ENCODE measurements at regions not wholly inside any gene's neighbourhood (a gene's known extent, or its start where the extent isn't known, plus 50 kb on each side); places are given as distances from the start of the nearest gene placed in this dataset.
"Not testable (repeated sequence)": the region's sequence is repeated elsewhere in the genome, so short reads cannot be mapped to it uniquely, and the experiment has no call there.

GRCh38 chr14:106666341-106666740, 1140.0 kb downstream of the TMEM121 start:
- no peak for DNase-seq (ENCODE audit: low spot score)

DNA sequence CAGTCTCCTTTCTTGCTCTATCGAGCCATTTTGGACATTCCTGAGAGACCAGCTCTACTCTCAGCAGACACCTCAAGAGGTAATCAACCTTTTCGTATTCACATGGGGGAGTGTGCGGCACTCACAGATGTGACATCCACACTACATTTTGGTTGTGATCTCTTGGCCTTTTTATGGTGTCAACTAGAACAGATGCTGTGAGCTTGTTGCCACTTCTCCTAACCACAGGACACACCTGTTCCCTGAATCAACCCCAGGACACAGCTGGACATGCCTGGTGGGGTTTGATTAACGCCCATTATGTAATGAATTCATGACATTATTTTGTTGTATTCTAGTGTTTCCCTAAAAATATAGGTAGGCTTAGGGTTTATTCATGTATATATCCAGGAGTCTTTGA, 1143.6 kb downstream of the TMEM121 start:
- no peak for DNase-seq (ENCODE audit: low spot score)

- not testable (repeated sequence) for DNase-seq (ENCODE audit: low spot score)
Measured at GRCh38 chr14:106674093-106674492, 1147.7 kb downstream of the TMEM121 start.

DNA sequence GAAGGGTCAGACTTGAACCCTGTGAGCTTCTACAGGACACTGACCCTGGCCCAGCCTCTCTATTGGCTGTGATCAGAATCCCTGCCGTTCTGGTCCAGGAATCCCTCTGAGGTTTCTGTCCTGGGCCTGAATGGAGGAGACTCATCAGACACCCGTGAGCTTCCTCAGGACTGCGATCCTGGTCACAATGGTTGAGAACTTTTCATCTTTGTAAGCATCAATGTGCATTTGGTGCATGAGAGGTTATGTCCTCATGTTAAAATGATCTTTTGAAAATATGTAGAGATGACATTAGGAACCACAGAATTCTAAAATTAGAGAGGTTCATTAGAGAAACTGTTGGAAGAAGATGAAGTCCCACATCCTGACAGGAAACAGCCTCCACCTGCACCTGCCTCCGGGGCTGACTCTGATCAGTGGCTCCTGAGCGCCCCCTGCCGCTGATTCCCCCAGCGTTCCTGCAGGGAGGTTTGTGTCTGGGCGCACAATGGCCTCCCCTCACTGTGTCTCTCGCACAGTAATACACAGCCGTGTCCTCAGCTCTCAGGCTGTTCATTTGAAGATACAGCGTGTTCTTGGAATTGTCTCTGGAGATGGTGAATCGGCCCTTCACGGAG, 1148.2 kb downstream of the TMEM121 start:
- not testable (repeated sequence) for DNase-seq (ENCODE audit: low spot score)

- DNase-seq (ENCODE audit: low spot score), result not testable (repeated sequence)
Measured at GRCh38 chr14:106675716-106676115, 1149.3 kb downstream of the TMEM121 start.

GRCh38 chr14:106679776-106680175, 1153.4 kb downstream of the TMEM121 start:
- DNase-seq (ENCODE audit: low spot score), result no peak

GRCh38 chr14:106681161-106681560, 1154.8 kb downstream of the TMEM121 start:
- no peak for DNase-seq (ENCODE audit: low spot score)

GRCh38 chr14:106681568-106681967, 1155.2 kb downstream of the TMEM121 start:
- no peak for DNase-seq (ENCODE audit: low spot score)

- no peak for DNase-seq (ENCODE audit: low spot score)
Measured at GRCh38 chr14:106683631-106684030, 1157.2 kb downstream of the TMEM121 start.

DNA sequence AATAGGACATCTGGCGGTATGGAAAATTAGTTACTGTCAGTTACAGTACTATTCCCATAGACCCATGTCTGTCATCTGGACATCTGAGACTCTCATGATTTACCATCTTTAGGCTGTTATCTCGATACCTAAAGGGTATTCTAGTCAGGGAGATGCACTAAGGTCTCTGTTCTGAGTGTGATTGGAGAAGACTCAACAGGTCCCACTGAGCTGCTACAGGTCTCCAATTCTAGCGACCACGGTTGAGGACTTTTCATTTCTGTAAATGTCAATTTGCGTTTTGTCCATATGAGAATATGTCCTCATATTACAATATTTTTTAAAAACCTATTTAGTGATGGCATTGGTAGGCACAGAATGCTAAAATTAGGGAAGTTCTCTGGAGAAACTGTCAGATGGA, 1160.2 kb downstream of the TMEM121 start:
- DNase-seq (ENCODE audit: low spot score), result no peak

- DNase-seq (ENCODE audit: low spot score), result no peak
Measured at GRCh38 chr14:106690333-106690891, 1164.0 kb downstream of the TMEM121 start.

DNA sequence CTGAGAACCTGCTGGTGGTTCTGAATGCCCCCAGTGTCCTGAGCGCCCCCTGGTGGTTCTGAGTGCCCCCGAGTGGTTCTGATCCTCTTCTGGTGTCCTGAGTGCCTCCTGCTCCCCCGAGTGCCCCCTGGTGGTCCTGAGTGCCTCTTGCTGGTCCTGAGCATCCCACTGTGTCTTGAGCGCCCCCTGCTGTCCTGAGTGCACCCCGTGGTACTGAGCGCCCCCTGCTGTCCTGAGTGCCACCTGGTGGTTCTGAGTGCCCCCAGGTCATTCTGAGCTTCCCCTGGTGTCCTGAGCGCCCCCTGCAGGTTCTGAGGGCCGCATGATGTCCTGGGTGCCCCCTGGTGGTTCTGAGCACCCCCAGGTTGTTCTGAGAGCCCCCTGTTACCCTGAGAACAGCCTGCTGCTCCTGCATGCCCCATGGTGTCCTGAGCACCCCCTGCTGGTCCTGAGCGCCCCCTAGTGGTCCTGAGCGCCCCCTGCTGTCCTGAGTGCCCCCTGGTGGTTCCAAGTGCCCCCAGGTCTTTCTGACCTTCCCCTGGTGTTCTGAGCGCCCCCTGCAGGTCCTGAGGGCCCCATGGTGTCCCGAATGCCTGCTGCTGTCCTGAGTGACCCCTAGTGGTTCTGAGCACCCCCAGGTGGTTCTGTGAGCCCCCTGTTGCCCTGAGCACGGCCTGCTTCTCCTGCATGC, 1165.4 kb downstream of the TMEM121 start:
- DNase-seq (ENCODE audit: low spot score), result no peak

DNA sequence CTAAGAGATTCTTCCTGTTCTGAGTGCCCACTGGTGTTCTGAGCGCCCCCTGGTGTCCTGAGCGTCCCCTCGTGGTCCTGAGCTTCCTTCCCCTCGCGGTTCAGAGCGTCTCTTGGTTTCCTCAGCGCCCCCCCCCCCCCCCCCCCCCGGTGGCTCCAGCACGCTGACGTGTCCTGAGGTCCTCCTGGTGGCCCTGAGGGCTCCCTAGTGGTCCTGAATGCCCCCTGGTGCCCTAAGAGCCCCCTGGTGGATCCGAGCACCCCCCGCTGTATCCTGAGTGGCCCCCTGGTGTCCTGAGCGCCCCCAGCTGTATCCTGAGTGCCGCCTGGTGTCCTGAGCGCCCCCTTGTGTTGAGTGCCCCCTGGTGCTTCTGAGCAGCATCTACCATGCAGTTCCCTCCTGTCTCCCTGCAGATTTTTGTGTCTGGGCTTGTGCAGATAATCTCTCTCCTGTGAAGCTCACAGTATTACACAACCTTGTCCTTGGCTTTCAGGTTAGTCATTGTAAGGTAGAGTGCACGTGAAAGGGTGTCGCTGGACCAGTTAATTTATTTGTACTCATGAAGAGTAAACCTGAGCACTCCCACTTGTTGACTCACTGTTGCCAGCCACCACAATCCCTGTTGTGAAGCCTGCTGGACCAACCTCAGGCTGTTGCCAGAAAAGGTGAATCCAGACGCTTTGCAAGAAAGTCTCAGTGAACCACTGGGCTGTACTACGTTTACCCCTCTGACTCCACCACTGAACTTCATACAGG, 1168.4 kb downstream of the TMEM121 start:
- DNase-seq (ENCODE audit: low spot score), result no peak

- not testable (repeated sequence) for DNase-seq (ENCODE audit: low spot score)
Measured at GRCh38 chr14:106698620-106699267, 1172.4 kb downstream of the TMEM121 start.

DNA sequence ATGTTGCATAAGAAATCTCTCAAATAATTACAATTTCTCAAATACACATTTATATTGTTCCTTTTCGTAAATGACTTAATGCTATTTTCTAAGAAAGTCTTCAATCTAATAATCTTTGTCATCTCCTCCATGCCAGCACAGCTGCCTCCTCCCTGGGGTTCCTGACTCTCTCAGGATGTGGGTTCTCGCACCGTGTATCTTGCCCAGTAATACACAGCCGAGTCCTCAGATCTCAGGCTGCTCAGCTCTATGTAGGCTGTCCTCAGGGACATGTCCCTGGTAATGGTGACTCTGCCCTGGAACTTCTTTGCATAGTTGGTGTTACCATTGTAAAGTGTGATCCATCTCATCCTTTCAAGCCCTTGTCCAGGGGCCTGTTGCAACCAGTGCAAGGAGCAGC, 1177.3 kb downstream of the TMEM121 start:
- DNase-seq (ENCODE audit: low spot score), result not testable (repeated sequence)

DNA sequence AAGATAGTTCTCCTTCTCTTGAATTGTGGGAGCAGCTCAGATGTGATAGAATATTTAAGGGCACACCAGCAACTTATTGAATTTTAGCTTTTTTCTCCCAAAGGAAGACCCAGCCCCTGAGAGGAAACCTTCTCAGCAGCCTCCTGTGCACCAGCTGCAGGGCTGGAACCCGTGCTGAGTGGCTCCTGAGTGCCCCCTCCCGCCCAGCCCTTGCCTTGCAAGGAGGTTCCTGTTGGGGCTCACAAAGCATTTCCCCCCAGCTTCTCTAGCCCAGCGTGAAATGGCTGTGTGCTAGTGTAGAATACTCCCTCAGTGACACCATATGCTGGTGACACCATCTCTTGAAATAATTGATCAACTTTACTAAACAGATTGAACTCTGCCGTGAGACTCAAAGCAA, 1180.1 kb downstream of the TMEM121 start:
- DNase-seq (ENCODE audit: low spot score), result not testable (repeated sequence)

- DNase-seq (ENCODE audit: low spot score), result not testable (repeated sequence)
Measured at GRCh38 chr14:106710187-106710586, 1183.8 kb downstream of the TMEM121 start.

GRCh38 chr14:106712513-106712912, 1186.1 kb downstream of the TMEM121 start:
- not testable (repeated sequence) for DNase-seq (ENCODE audit: low spot score)

DNA sequence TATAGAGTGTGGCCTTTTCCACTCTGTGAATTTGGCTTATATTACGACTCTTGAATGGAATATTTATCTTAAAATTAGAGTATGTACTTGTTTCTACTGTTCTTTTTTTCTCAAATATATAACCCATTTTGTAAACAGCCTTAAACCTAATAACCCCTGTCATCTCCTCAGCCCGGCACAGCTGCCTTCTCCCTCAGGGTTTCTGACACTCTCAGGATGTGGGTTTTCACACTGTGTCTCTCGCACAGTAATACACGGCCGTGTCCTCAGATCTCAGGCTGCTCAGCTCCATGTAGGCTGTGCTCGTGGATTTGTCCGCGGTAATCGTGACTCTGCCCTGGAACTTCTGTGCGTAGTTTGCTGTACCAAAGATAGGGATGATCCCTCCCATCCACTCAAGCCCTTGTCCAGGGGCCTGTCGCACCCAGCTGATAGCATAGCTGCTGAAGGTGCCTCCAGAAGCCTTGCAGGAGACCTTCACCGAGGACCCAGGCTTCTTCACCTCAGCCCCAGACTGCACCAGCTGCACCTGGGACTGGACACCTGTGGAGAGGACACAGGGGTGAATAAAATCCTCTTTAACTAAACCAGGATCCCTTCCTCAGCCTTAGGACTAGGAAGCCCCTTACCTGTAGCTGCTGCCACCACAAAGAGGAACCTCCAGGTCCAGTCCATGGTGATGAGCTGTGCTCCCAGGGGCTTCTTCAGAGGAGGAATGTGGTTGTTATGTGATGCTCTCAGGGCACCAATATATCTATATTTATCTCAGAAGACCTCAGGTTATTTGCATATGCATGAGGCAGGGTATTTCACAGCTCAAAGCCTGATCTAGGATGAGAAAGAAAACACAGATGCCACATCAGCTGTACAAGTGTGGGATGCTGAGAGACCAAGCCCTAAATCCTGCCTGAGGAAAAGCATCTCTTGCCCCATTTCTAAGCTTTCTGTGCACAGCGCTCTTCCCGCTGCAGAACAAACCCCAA, 1188.4 kb downstream of the TMEM121 start:
- not testable (repeated sequence) for DNase-seq (ENCODE audit: low spot score)

DNA sequence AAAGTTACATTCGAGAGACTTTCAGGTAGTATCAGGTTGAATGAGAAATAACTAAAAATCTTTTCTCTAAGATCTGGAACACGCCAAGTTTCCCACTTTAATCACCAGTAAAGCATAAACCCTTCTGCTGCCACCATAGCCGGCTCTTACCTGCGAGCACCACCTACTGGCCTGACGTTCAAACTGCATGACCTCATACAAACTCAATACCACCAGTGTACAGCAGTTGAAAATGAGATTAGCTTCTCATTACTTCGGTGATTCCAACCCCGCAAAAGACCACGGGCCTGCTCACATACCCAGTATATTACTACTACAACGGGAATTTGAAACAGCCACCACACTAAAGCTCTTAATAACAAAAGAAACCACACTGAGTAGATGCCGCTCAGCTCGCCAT, 1191.2 kb downstream of the TMEM121 start:
- not testable (repeated sequence) for DNase-seq (ENCODE audit: low spot score)

Data from mesenteric fat pad (tissue), 1 donor.